K562 (cell line): ENCODE measurements at regions not wholly inside any gene's neighbourhood (a gene's known extent, or its start where the extent isn't known, plus 50 kb on each side); places are given as distances from the start of the nearest gene placed in this dataset.

Source experiments
- ATAC-seq: fragments of 200-7000 bp; cut with Tn5 transposase; 3 replicates; pipeline ENCODE4 v1.9.1; 2020; ENCODE audit warnings: moderate library complexity
- BruUV-seq: library from RNA; stranded (reverse); fragments of 400-500 nt; replicated peaks from 2 replicates; lab custom pipeline; 2021; lab: Mats Ljungman, UMichigan
- CTCF ChIA-PET: fragments of 300-600 bp; formaldehyde crosslinking; extraction: SDS; loops from one replicate; lab custom pipeline; 2021; ENCODE audit warnings: low intra/inter-chr PET ratio; lab: Yijun Ruan, JAX
- POLR2A ChIA-PET: fragments of 300-600, 350-650 bp; sonication (Branson Sonifier 250); formaldehyde crosslinking; extraction: SDS; loops from one replicate; lab custom pipeline; 2021; ENCODE audit warnings: antibody characterized with exemption, inconsistent platforms; lab: Yijun Ruan, JAX
- DNase-seq, 4 experiments: peaks; one replicate each; pipeline versions ENCODE4 v3.0.0 to v3.0.0-alpha.2; 2011 to 2018; ENCODE audit warnings: low spot score in 3 of 4, mixed read lengths in 3 of 4; ENCODE audit errors: extremely low read depth in 1 of 4
- FAIRE-seq: peaks from 2 replicates; lab custom pipeline; 2011; peaks lifted over from hg19 to GRCh38; lab: Jason Lieb, UNC
- H2AFZ ChIP-seq: 2 replicates; pipeline ENCODE4 v1.6.0; 2011; ENCODE audit warnings: low read depth, low read length, control low read depth, inconsistent platforms
- H3K27ac ChIP-seq: fragments of 200-600 bp; 3 replicates; pipeline ENCODE4 v1.8.0; 2011; ENCODE audit warnings: low read depth, mild to moderate bottlenecking, control low read depth, inconsistent platforms, low read length, moderate library complexity, mixed read lengths; ENCODE audit errors: extremely low read depth
- H3K27me3 ChIP-seq, 2 experiments: fragments of 300-600 bp in 1 of 2; 2 replicates in 1 of 2; 3 replicates in 1 of 2; pipeline versions ENCODE4 v1.6.0 to v1.8.0; 2011; ENCODE audit warnings: inconsistent platforms in 2 of 2, low read length in 2 of 2, mild to moderate bottlenecking in 1 of 2, mixed read lengths in 1 of 2, moderate library complexity in 1 of 2; ENCODE audit not compliant: control insufficient read depth in 2 of 2, insufficient read depth in 2 of 2
- H3K36me3 ChIP-seq: fragments of 300-600 bp; 3 replicates; pipeline ENCODE4 v1.8.0; 2011; ENCODE audit warnings: mild to moderate bottlenecking, low read length, inconsistent platforms; ENCODE audit not compliant: control insufficient read depth, insufficient read depth
- H3K4me1 ChIP-seq, 2 experiments: fragments of 200-600 bp in 1 of 2; replicated peaks in 1 of 2; 2 replicates in 1 of 2; 3 replicates in 1 of 2; pipeline versions ENCODE4 v1.5.1 to v1.8.0; 2011; ENCODE audit warnings: inconsistent platforms in 2 of 2, low read length in 2 of 2, mild to moderate bottlenecking in 1 of 2, mixed read lengths in 1 of 2, moderate library complexity in 1 of 2; ENCODE audit not compliant: control insufficient read depth in 2 of 2, insufficient read depth in 2 of 2
- H3K4me2 ChIP-seq: 2 replicates; pipeline ENCODE4 v1.6.1; 2011; ENCODE audit warnings: low read length, control low read depth, inconsistent platforms, mixed read lengths; ENCODE audit not compliant: insufficient read depth
- H3K4me3 ChIP-seq: fragments of 200-600 bp; sonication (generic), shearing (Covaris generic); 2 replicates; pipeline ENCODE4 v1.5.1; 2016; ENCODE audit warnings: control low read depth, inconsistent platforms
- H3K79me2 ChIP-seq: fragments of 200-600 bp; 3 replicates; pipeline ENCODE4 v1.8.0; 2011; ENCODE audit warnings: low read length, inconsistent platforms; ENCODE audit not compliant: control insufficient read depth, insufficient read depth
- H3K9ac ChIP-seq, 2 experiments: 2 replicates each; pipeline versions ENCODE4 v1.6.0 to v1.6.1; 2011; ENCODE audit warnings: low read depth in 2 of 2, low read length in 2 of 2, control low read depth in 1 of 2, inconsistent platforms in 1 of 2, mild to moderate bottlenecking in 1 of 2, mixed read lengths in 1 of 2; ENCODE audit not compliant: insufficient read depth in 1 of 2
- H3K9me1 ChIP-seq: one replicate; pipeline ENCODE4 v1.6.0; 2011; ENCODE audit warnings: inconsistent platforms, mild to moderate bottlenecking, low read length, moderate library complexity; ENCODE audit not compliant: control insufficient read depth, insufficient read depth
- H3K9me3 ChIP-seq: replicated peaks from 2 replicates; pipeline ENCODE4 v1.5.1; 2011; ENCODE audit warnings: low read depth, low read length, inconsistent platforms; ENCODE audit not compliant: control insufficient read depth, insufficient read depth
- H4K20me1 ChIP-seq: replicated peaks from 2 replicates; pipeline ENCODE4 v1.6.1; 2011; ENCODE audit warnings: low read length, inconsistent platforms, mixed read lengths; ENCODE audit not compliant: control insufficient read depth, insufficient read depth
- CHAMP1 ChIP-seq: fragments of 450-650 bp; IDR thresholded peaks from 2 replicates; pipeline ENCODE4 v1.6.1; 2016; ENCODE audit warnings: mild to moderate bottlenecking
- GABPB2 ChIP-seq: fragments of 250-450 bp; sonication (Bioruptor Pico); conservative IDR thresholded peaks from 2 replicates; pipeline ENCODE4 v1.5.1; 2021; ENCODE audit warnings: mild to moderate bottlenecking
- GTF2A2 ChIP-seq: IDR thresholded peaks from 2 replicates; pipeline ENCODE4 v1.6.1; 2016; ENCODE audit warnings: mild to moderate bottlenecking, missing genetic modification characterization, missing compliant biosample characterization
- HDAC1 ChIP-seq, 2 experiments: fragments of 450-650 bp; IDR thresholded peaks; 2 replicates each; pipeline ENCODE4 v1.6.1; 2016 to 2017; ENCODE audit warnings: inconsistent platforms in 1 of 2, mild to moderate bottlenecking in 1 of 2, moderate library complexity in 1 of 2
- HNRNPL ChIP-seq: fragments of 200-400 bp; formaldehyde crosslinking; IDR thresholded peaks from 2 replicates; pipeline ENCODE4 v1.6.1; 2017; ENCODE audit warnings: low read depth, mild to moderate bottlenecking, low read length
- IRF2 ChIP-seq: sonication (generic); formaldehyde crosslinking; IDR thresholded peaks from 2 replicates; pipeline ENCODE4 v1.8.1; 2022; ENCODE audit warnings: mild to moderate bottlenecking, missing genetic modification reagents
- MBD2 ChIP-seq: sonication (generic); IDR thresholded peaks from 2 replicates; pipeline ENCODE4 v1.6.1; 2016; ENCODE audit warnings: low read depth, borderline replicate concordance
- NR2F6 ChIP-seq: fragments of 450-650 bp; formaldehyde crosslinking; IDR thresholded peaks from 2 replicates; pipeline ENCODE4 v1.4.0; 2020; ENCODE audit warnings: mild to moderate bottlenecking
- SRSF3 ChIP-seq: fragments of 200-400 bp; formaldehyde crosslinking; IDR thresholded peaks from 2 replicates; pipeline ENCODE4 v1.6.1; 2016; ENCODE audit warnings: mild to moderate bottlenecking, low read length, moderate library complexity; ENCODE audit not compliant: insufficient read depth
- YBX1 ChIP-seq: fragments of 450-650 bp; IDR thresholded peaks from 2 replicates; pipeline ENCODE4 v1.7.1; 2016; ENCODE audit warnings: mild to moderate bottlenecking
- ZBTB26 ChIP-seq: fragments of 450-650 bp; formaldehyde crosslinking; IDR thresholded peaks from 2 replicates; pipeline ENCODE4 v1.4.0; 2022; ENCODE audit warnings: missing genetic modification characterization
- ZFP36 ChIP-seq: fragments of 150-350 bp; IDR thresholded peaks from 2 replicates; pipeline ENCODE4 v1.6.1; 2018; ENCODE audit warnings: low read length, low read depth; ENCODE audit not compliant: partially characterized antibody
- ZNF124 ChIP-seq: sonication (generic); formaldehyde crosslinking; IDR thresholded peaks from 2 replicates; pipeline ENCODE4 v1.8.1; 2022; ENCODE audit warnings: missing genetic modification reagents
- ZNF583 ChIP-seq: fragments of 250-450 bp; sonication (Bioruptor Pico); IDR thresholded peaks from 2 replicates; pipeline ENCODE4 v1.4.0; 2020
- WGBS: fragments of 100-300 bp; shearing (Covaris generic); methylation state at CpG from one replicate; pipeline ENCODE4 v1.1.6; 2016; ENCODE audit warnings: low coverage, mixed read lengths; ENCODE audit not compliant: insufficient coverage; ENCODE audit errors: missing lambda C conversion rate; 5-methylcytosine and 5-hydroxymethylcytosine counted together
- in situ Hi-C: fragments of 300-500 bp; cut with MboI; formaldehyde crosslinking; loops from 4 replicates; pipeline ENCODE4 v1.15.0; 2018; ENCODE audit warnings: inconsistent platforms, mixed read lengths
- intact Hi-C: fragments of 100-400 bp; cut with micrococcal nuclease; formaldehyde crosslinking; loops from 2 replicates; pipeline ENCODE4 v1.14.2; 2022
- TF ChIP-seq, protein P1 (sequence below): fragments of 450-650 bp; IDR thresholded peaks from 2 replicates; pipeline ENCODE4 v1.7.1; 2018; ENCODE audit warnings: mild to moderate bottlenecking, low read depth; ENCODE audit not compliant: partially characterized antibody
- TF ChIP-seq, protein P2 (sequence below): sonication (generic); formaldehyde crosslinking; IDR thresholded peaks from 2 replicates; pipeline ENCODE4 v1.8.0; 2022; ENCODE audit warnings: mild to moderate bottlenecking, missing genetic modification reagents

GRCh38 chr10:90302758-90303481 is 554.9 kb downstream of the HTR7 start:
- Histone ChIP-seq H3K36me3 (no peaks in the 10 kb centered on the region), H3K9me1 (no peaks in the 10 kb centered on the region), H3K27me3 (no peaks in the 10 kb centered on the region), H3K27ac (no peak overlapping the region), H3K4me3 (no peak overlapping the region), H3K9ac (no peak overlapping the region), H3K4me1 (no peaks in the 10 kb centered on the region), H4K20me1 (no peaks in the 10 kb centered on the region), H3K9me3 (no peaks in the 10 kb centered on the region), H3K4me2 (no peak overlapping the region), H2AFZ (no peak overlapping the region), H3K79me2 (no peaks in the 10 kb centered on the region)
- BruUV-seq: no TSS peak
- CTCF ChIA-PET: no interaction called here
- in situ Hi-C loops (no loop called here), intact Hi-C loops (no loop called here)
- FAIRE-seq (no peak), ATAC-seq (no peak), DNase-seq (no peak)
- POLR2A ChIA-PET: no interaction called here
- WGBS: 0% methylated on average over 8 of the region's 8 CpGs
- TF ChIP-seq, protein P1, sequence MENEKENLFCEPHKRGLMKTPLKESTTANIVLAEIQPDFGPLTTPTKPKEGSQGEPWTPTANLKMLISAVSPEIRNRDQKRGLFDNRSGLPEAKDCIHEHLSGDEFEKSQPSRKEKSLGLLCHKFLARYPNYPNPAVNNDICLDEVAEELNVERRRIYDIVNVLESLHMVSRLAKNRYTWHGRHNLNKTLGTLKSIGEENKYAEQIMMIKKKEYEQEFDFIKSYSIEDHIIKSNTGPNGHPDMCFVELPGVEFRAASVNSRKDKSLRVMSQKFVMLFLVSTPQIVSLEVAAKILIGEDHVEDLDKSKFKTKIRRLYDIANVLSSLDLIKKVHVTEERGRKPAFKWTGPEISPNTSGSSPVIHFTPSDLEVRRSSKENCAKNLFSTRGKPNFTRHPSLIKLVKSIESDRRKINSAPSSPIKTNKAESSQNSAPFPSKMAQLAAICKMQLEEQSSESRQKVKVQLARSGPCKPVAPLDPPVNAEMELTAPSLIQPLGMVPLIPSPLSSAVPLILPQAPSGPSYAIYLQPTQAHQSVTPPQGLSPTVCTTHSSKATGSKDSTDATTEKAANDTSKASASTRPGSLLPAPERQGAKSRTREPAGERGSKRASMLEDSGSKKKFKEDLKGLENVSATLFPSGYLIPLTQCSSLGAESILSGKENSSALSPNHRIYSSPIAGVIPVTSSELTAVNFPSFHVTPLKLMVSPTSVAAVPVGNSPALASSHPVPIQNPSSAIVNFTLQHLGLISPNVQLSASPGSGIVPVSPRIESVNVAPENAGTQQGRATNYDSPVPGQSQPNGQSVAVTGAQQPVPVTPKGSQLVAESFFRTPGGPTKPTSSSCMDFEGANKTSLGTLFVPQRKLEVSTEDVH: no peak
- TF ChIP-seq CHAMP1 (no peak), GABPB2 (CRISPR knock-in tag) (no peak), NR2F6 (CRISPR knock-in tag) (no peak), HDAC1 (IDR thresholded peaks at IDR 0.05) (no peak), ZBTB26 (CRISPR knock-in tag) (no peak), ZNF124 (no peak), ZFP36 (no peak), MBD2 (no peak), GTF2A2 (tag) (no peak), ZNF583 (CRISPR knock-in tag) (no peak), SRSF3 (no peak), HNRNPL (no peak), IRF2 (CRISPR knock-in tag) (no peak), YBX1 (no peak)
- TF ChIP-seq, protein P2, sequence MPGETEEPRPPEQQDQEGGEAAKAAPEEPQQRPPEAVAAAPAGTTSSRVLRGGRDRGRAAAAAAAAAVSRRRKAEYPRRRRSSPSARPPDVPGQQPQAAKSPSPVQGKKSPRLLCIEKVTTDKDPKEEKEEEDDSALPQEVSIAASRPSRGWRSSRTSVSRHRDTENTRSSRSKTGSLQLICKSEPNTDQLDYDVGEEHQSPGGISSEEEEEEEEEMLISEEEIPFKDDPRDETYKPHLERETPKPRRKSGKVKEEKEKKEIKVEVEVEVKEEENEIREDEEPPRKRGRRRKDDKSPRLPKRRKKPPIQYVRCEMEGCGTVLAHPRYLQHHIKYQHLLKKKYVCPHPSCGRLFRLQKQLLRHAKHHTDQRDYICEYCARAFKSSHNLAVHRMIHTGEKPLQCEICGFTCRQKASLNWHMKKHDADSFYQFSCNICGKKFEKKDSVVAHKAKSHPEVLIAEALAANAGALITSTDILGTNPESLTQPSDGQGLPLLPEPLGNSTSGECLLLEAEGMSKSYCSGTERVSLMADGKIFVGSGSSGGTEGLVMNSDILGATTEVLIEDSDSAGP: no peak
